NB4 (cell line): ENCODE measurements at regions not wholly inside any gene's neighbourhood (a gene's known extent, or its start where the extent isn't known, plus 50 kb on each side); places are given as distances from the start of the nearest gene placed in this dataset.

Experiments used
- DNase-seq: peaks from one replicate; pipeline ENCODE4 v3.0.0; 2010; ENCODE audit warnings: low read depth
- H3K4me3 ChIP-seq: one replicate; pipeline ENCODE4 v1.5.1; 2011; ENCODE audit warnings: mild to moderate bottlenecking, low read depth, low read length, moderate library complexity
- MYC ChIP-seq: IDR thresholded peaks from 2 replicates; pipeline ENCODE4 v1.6.1; 2011; ENCODE audit warnings: low read depth, low read length
- POLR2A ChIP-seq: IDR thresholded peaks from 2 replicates; pipeline ENCODE4 v1.6.1; 2011; ENCODE audit warnings: mild to moderate bottlenecking; ENCODE audit not compliant: insufficient read length; ENCODE audit errors: extremely low read depth
- TF ChIP-seq, protein P1 (sequence below): IDR thresholded peaks from one replicate; pipeline ENCODE4 v1.5.1; 2012; ENCODE audit warnings: low read depth, low read length
- TF ChIP-seq, protein P2 (sequence below): IDR thresholded peaks from 2 replicates; pipeline ENCODE4 v1.6.1; 2011; ENCODE audit warnings: low read depth, low read length

- no peak overlapping the region for H3K4me3 ChIP-seq
- TF ChIP-seq MYC = no peak
- TF ChIP-seq, protein P1, sequence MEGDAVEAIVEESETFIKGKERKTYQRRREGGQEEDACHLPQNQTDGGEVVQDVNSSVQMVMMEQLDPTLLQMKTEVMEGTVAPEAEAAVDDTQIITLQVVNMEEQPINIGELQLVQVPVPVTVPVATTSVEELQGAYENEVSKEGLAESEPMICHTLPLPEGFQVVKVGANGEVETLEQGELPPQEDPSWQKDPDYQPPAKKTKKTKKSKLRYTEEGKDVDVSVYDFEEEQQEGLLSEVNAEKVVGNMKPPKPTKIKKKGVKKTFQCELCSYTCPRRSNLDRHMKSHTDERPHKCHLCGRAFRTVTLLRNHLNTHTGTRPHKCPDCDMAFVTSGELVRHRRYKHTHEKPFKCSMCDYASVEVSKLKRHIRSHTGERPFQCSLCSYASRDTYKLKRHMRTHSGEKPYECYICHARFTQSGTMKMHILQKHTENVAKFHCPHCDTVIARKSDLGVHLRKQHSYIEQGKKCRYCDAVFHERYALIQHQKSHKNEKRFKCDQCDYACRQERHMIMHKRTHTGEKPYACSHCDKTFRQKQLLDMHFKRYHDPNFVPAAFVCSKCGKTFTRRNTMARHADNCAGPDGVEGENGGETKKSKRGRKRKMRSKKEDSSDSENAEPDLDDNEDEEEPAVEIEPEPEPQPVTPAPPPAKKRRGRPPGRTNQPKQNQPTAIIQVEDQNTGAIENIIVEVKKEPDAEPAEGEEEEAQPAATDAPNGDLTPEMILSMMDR = no peak
- no peak for DNase-seq
Measured at GRCh38 chr5:15388866-15389265, 111.1 kb upstream of the FBXL7 start.

DNA sequence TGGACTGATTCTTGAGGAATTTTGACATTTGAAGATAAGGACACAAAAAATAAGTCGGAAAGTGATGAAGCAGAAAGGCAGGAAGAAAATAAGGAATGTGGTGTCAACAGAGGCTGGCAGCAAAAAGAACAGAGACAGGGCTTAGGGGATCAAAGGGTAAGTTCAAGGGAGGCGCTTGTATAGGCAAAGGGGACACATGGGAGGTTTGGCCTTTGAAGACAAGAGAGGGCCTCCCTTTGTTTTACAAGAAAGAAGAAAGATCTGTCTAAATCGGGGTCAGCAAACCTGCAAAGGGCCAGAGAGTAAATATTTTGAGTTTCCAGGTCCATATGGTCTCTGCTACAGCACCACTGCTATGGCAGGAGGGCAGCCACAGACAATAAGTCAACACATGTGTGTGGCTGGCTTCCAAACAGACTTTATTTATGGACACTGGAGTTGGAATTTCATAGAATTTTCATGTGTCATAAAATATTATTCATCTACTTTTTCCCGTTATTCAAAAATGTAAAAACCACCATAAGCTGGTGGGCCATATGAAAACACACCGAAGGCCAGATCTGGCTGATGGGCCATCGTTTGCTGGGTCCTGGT is 112.0 kb upstream of the FBXL7 start:
- H3K4me3 ChIP-seq = no peak overlapping the region
- no peak for DNase-seq
- TF ChIP-seq, protein P1 = no peak
- TF ChIP-seq POLR2A (no peak), MYC (no peak)
- TF ChIP-seq, protein P2, sequence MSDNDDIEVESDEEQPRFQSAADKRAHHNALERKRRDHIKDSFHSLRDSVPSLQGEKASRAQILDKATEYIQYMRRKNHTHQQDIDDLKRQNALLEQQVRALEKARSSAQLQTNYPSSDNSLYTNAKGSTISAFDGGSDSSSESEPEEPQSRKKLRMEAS = no peak

- TF ChIP-seq, protein P2 = no peak
- TF ChIP-seq MYC (no peak), POLR2A (no peak)
- TF ChIP-seq, protein P1 = no peak
- no peak for DNase-seq
- H3K4me3 ChIP-seq = no peak overlapping the region
Measured at GRCh38 chr5:15386122-15386521, 113.9 kb upstream of the FBXL7 start.

- TF ChIP-seq, protein P1 = no peak
- TF ChIP-seq MYC (no peak), POLR2A (no peak)
- TF ChIP-seq, protein P2 = no peak
- DNase-seq = no peak
- H3K4me3 ChIP-seq = no peak overlapping the region
Measured at GRCh38 chr5:15385553-15385952, 114.4 kb upstream of the FBXL7 start.

DNA sequence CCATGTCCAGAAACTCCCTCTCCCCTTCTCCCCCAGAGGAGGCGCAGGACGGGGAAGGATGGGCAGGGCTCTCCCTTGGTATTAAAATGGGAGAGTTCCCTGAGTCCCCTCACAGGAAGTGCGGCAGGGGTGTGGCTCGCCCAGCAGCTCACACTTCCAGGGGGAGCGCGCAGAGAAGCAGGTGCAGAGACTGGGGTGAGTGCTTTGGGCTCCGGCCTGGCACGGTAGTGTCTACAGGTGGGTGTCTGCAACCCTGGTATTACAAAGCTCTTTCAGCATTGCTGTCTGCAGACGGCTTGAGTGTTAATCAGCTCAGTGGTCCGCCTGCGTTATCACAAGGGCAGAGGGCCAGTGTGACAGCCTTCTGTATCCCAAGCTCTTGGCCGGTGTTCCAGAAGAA is 114.9 kb upstream of the FBXL7 start:
- TF ChIP-seq POLR2A (no peak), MYC (no peak)
- TF ChIP-seq, protein P1 = no peak
- TF ChIP-seq, protein P2 = no peak
- no peak for DNase-seq
- no peak overlapping the region for H3K4me3 ChIP-seq

GRCh38 chr5:15384581-15384980 is 115.4 kb upstream of the FBXL7 start:
- TF ChIP-seq POLR2A (no peak), MYC (no peak)
- no peak overlapping the region for H3K4me3 ChIP-seq
- DNase-seq = no peak
